B cell (primary cell): ENCODE measurements at regions not wholly inside any gene's neighbourhood (a gene's known extent, or its start where the extent isn't known, plus 50 kb on each side); places are given as distances from the start of the nearest gene placed in this dataset.

Experiments used
- ATAC-seq: fragments of 200-7000 bp; cut with Tn5 transposase; one replicate; pipeline ENCODE4 v1.10.0; 2021; ENCODE audit warnings: low read depth, mild to moderate bottlenecking, moderate number of reproducible peaks, moderate library complexity
- CTCF ChIA-PET: fragments of 350-600 bp; sonication (Branson Sonifier 250); formaldehyde crosslinking; loops from one replicate; lab custom pipeline; 2021; ENCODE audit warnings: antibody characterized with exemption, inconsistent platforms; lab: Charles Lee
- POLR2A ChIA-PET: fragments of 350-600 bp; sonication (Branson Sonifier 250); formaldehyde crosslinking; loops from one replicate; lab custom pipeline; 2021; ENCODE audit warnings: antibody characterized with exemption; lab: Charles Lee
- DNase-seq: peaks from one replicate; pipeline ENCODE4 v3.0.0; 2013
- H2AFZ ChIP-seq: 2 replicates; pipeline ENCODE4 v1.6.1; 2012; ENCODE audit warnings: mild to moderate bottlenecking, low read depth, low read length; ENCODE audit not compliant: insufficient read depth, poor library complexity, severe bottlenecking
- H3K27ac ChIP-seq, 2 donors: 1 replicate in 1 of 2; 2 replicates in 1 of 2; pipeline ENCODE4 v1.5.1; 2012 to 2013; ENCODE audit warnings: low read length in 2 of 2, mild to moderate bottlenecking in 2 of 2, moderate library complexity in 1 of 2
- H3K27me3 ChIP-seq, 4 experiments: fragments of 200-600 bp in 1 of 4; sonication (generic) in 1 of 4; replicated peaks in 1 of 4; 1 replicate in 2 of 4; 2 replicates in 2 of 4; pipeline versions ENCODE4 v1.6.1 to v1.7.0; 2013 to 2016; ENCODE audit warnings: low read length in 3 of 4, mild to moderate bottlenecking in 2 of 4, mixed read lengths in 1 of 4, moderate library complexity in 1 of 4; ENCODE audit not compliant: insufficient read depth in 4 of 4, control insufficient read depth in 3 of 4; ENCODE audit errors: control extremely low read depth in 1 of 4
- H3K36me3 ChIP-seq, 2 experiments: replicated peaks in 1 of 2; 1 replicate in 1 of 2; 2 replicates in 1 of 2; pipeline versions ENCODE4 v1.6.1 to v1.7.1; 2013; ENCODE audit warnings: low read length in 1 of 2; ENCODE audit not compliant: insufficient read depth in 2 of 2, control insufficient read depth in 1 of 2; ENCODE audit errors: control extremely low read depth in 1 of 2, extremely low read depth in 1 of 2
- H3K4me1 ChIP-seq, 2 donors: fragments of 200-600 bp in 1 of 2; sonication (generic) in 1 of 2; 1 replicate in 1 of 2; 2 replicates in 1 of 2; pipeline versions ENCODE4 v1.5.1 to v1.6.1; 2013 to 2017; ENCODE audit warnings: low read length in 2 of 2; ENCODE audit not compliant: control insufficient read depth in 2 of 2, insufficient read depth in 2 of 2
- H3K4me2 ChIP-seq: replicated peaks from 2 replicates; pipeline ENCODE3; 2012; ENCODE audit warnings: mild to moderate bottlenecking, low read depth, low read length; ENCODE audit not compliant: poor library complexity, severe bottlenecking
- H3K4me3 ChIP-seq, 5 experiments: fragments of 200-600 bp in 1 of 5; sonication (generic) in 1 of 5; 1 replicate in 3 of 5; 2 replicates in 2 of 5; pipeline versions ENCODE4 v1.5.1 to v1.7.0; 2011 to 2016; ENCODE audit warnings: low read length in 4 of 5, mild to moderate bottlenecking in 4 of 5, low read depth in 2 of 5, control low read depth in 1 of 5, moderate library complexity in 1 of 5; ENCODE audit not compliant: insufficient read depth in 1 of 5; ENCODE audit errors: control extremely low read depth in 1 of 5, extremely low read depth in 1 of 5
- H3K79me2 ChIP-seq: fragments of 200-600 bp; sonication (generic); one replicate; pipeline ENCODE4 v1.6.0; 2016; ENCODE audit warnings: low read length; ENCODE audit not compliant: control insufficient read depth, insufficient read depth
- H3K9ac ChIP-seq: fragments of 200-600 bp; sonication (generic); 2 replicates; pipeline ENCODE4 v1.6.1; 2017; ENCODE audit warnings: mild to moderate bottlenecking, low read length, moderate library complexity
- H3K9me3 ChIP-seq, 3 donors: one replicate each; pipeline versions ENCODE4 v1.6.1 to v1.7.1; 2013; ENCODE audit warnings: low read length in 2 of 3; ENCODE audit not compliant: control insufficient read depth in 2 of 3, insufficient read depth in 1 of 3; ENCODE audit errors: control extremely low read depth in 1 of 3
- H4K20me1 ChIP-seq: 2 replicates; pipeline ENCODE4 v1.6.0; 2012; ENCODE audit warnings: mild to moderate bottlenecking, low read length; ENCODE audit not compliant: insufficient read depth, control insufficient read depth, poor library complexity, severe bottlenecking
- H3K27ac Mint-ChIP-seq: one replicate; pipeline ENCODE4 v1.8.0; 2021; ENCODE audit warnings: mixed read lengths
- H3K27me3 Mint-ChIP-seq: one replicate; pipeline ENCODE4 v1.8.0; 2021; ENCODE audit warnings: mixed read lengths
- H3K4me1 Mint-ChIP-seq: one replicate; pipeline ENCODE4 v1.8.0; 2021; ENCODE audit warnings: mixed read lengths
- H3K4me3 Mint-ChIP-seq: one replicate; pipeline ENCODE4 v1.8.0; 2021; ENCODE audit warnings: mixed read lengths
- H3K9me3 Mint-ChIP-seq: one replicate; pipeline ENCODE4 v1.8.0; 2022; ENCODE audit warnings: mixed read lengths; ENCODE audit not compliant: insufficient read depth
- CTCF ChIP-seq: fragments of 200-600 bp; IDR thresholded peaks from one replicate; pipeline ENCODE4 v1.8.0; 2022; ENCODE audit warnings: antibody characterized with exemption, mild to moderate bottlenecking
- EZH2 ChIP-seq: IDR thresholded peaks from 2 replicates; pipeline ENCODE4 v1.6.1; 2012; ENCODE audit warnings: borderline replicate concordance, low read depth, mild to moderate bottlenecking, moderate library complexity, low read length; ENCODE audit not compliant: insufficient read depth, poor library complexity, severe bottlenecking
- WGBS: methylation state at CpG from one replicate; pipeline ENCODE4 v1.1.5; 2013; ENCODE audit warnings: missing lambda C conversion rate; ENCODE audit not compliant: insufficient coverage; 5-methylcytosine and 5-hydroxymethylcytosine counted together
- intact Hi-C: fragments of 100-400 bp; cut with micrococcal nuclease; formaldehyde crosslinking; loops from one replicate; pipeline ENCODE4 v1.10.0; 2022

- no peaks in the 10 kb centered on the region for H3K4me1 Mint-ChIP-seq
- Histone ChIP-seq H3K27me3 (no peaks in the 10 kb centered on the region), H4K20me1 (no peaks in the 10 kb centered on the region), H3K36me3 (no peaks in the 10 kb centered on the region), H3K4me3 (no peak overlapping the region), H3K4me1 (no peaks in the 10 kb centered on the region), H3K9me3 (peaks cover 0 to 2% (median 0%) of the 10 kb centered on the region in 3 donors), H3K9ac (no peak overlapping the region), H3K27ac (no peak overlapping the region), H2AFZ (no peak overlapping the region), H3K4me2 (no peak overlapping the region), H3K79me2 (no peaks in the 10 kb centered on the region)
- TF ChIP-seq EZH2 (no peak), CTCF (no peak)
- POLR2A ChIA-PET, result no interaction called here
- WGBS, result 61% methylated on average over 2 of the region's 4 CpGs
- DNase-seq (no peak), ATAC-seq (no peak)
- CTCF ChIA-PET, result no interaction called here
- intact Hi-C loops, result no loop called here
- no peak overlapping the region for H3K27ac Mint-ChIP-seq
- H3K4me3 Mint-ChIP-seq, result no peak overlapping the region
- H3K27me3 Mint-ChIP-seq, result no peaks in the 10 kb centered on the region
- H3K9me3 Mint-ChIP-seq, result peaks cover 2% of the 10 kb centered on the region
These were observed 650.0 kb upstream of the STXBP6 start for GRCh38 chr14:25699981-25700380.

GRCh38 chr14:25698111-25698510 is 648.2 kb upstream of the STXBP6 start:
- POLR2A ChIA-PET, result no interaction called here
- Histone ChIP-seq H2AFZ (no peak overlapping the region), H3K9ac (no peak overlapping the region), H3K4me2 (no peak overlapping the region), H3K36me3 (no peaks in the 10 kb centered on the region), H3K79me2 (no peaks in the 10 kb centered on the region), H3K4me1 (no peaks in the 10 kb centered on the region), H3K27ac (no peak overlapping the region), H3K9me3 (no peaks in the 10 kb centered on the region), H4K20me1 (no peaks in the 10 kb centered on the region), H3K27me3 (no peaks in the 10 kb centered on the region), H3K4me3 (no peak overlapping the region)
- ATAC-seq (no peak), DNase-seq (no peak)
- intact Hi-C loops, result no loop called here
- CTCF ChIA-PET, result no interaction called here
- TF ChIP-seq EZH2 (no peak), CTCF (no peak)
- H3K4me3 Mint-ChIP-seq, result no peak overlapping the region
- H3K27ac Mint-ChIP-seq, result no peak overlapping the region
- H3K27me3 Mint-ChIP-seq, result no peaks in the 10 kb centered on the region
- no peaks in the 10 kb centered on the region for H3K4me1 Mint-ChIP-seq
- no peaks in the 10 kb centered on the region for H3K9me3 Mint-ChIP-seq
- no CpG with 5 or more reads among the region's 1 CpG for WGBS
